Urothelium cell line (cell line): ENCODE measurements at regions not wholly inside any gene's neighbourhood (a gene's known extent, or its start where the extent isn't known, plus 50 kb on each side); places are given as distances from the start of the nearest gene placed in this dataset.
"Not testable (repeated sequence)": the region's sequence is repeated elsewhere in the genome, so short reads cannot be mapped to it uniquely, and the experiment has no call there.

ENCODE experiments used
- DNase-seq: peaks from one replicate; pipeline ENCODE4 v3.0.0; 2011; ENCODE audit warnings: low spot score, mixed read lengths
- FAIRE-seq: peaks from 2 replicates; lab custom pipeline; 2011; peaks lifted over from hg19 to GRCh38; lab: Jason Lieb, UNC

DNA sequence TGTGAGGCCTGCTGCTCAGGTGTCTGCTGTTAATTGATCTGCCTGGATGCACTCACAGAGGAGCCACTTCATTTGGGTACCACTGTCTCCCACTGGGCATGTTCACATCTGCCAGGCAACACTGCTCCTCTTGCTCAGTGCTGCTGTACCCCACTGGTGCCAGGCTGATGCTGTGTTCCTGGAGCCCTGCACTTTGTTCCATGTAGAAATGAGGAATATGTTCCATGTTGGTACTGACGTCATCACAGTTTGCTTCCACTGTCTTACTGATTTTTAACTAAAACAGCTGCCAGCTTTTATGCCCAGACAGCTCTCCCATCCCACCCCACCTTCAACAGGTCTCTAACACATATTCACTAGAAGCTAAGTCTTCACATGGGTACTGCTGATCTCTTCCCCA, 355.7 kb downstream of the LRRC70 start:
- FAIRE-seq (peak; percentile 79), DNase-seq (no peak)

DNA sequence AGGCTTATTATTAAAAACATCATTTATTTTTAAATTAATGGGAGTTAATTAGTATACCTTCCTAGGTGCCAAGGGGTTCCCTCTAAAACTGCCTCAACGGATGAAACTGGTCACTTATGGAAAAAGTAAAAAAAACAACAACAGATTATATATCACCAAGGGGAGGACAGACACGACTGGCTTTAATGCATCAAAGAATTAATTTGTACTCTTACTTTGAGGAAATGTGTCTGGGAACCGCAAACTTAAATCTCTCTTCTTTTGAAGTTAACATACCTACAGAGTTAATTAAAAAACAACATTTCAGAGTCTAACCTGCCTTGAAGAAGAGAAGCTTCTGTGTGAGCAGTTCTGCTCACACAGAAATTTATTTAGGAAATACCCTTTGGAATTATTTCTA, 354.6 kb downstream of the LRRC70 start:
- FAIRE-seq = no peak
- DNase-seq = no peak

DNA sequence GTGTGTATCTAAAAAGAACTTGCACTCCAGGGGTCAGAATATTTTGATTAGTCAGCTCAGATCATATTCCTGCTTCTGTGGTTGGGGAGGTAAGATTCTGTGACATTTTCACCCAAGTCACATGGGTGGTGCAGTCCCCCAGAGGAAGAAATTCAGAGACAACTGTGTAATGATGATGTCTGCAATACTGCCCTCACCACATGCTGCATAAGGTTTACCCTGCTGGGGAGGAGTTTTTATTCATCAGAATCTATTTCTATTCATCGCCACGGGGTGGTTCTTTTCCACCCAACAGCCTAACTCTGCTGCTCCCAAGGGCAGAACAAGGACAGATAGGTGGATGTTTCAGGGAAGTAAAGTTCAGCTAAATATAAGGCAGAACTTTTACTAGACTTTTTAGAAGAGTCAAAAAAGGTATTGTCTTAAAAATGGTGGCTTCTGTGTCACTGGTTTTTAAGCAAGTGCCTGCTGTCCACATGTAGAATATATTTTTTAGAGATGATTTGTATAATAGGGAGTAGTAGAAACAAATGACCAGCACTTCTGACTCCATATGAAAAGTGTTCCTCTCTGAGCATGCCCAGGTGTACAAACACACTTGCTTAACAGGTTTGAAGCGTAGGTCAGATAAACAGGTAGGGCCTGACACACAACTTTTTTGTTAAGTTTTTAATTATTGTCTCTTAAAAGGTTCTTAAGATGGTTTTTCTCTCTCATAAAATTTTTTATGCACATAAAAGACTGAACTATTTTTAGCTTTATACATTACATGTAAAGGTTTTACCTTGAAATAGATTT, 352.7 kb downstream of the LRRC70 start:
- DNase-seq (no peak), FAIRE-seq (no peak)

DNA sequence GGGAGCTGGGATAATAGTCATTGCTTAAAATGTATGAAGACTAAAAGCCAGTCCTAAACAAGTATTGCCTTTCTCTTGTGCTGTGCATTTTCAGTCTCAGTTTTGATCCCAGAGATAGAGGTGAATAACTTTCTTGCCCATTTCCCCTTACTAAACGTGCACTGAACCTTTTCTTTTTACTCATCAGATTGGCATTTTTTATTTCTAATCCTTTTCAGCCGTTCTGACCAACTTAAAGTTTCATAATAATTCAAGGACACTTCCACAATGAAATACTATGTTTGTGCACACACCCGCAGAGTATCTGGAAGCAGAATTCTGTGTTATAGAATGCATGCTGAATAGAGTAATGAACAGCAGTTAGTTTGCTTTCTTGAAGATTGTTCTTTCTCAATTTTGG, 343.6 kb downstream of the LRRC70 start:
- FAIRE-seq = no peak
- DNase-seq = no peak

DNA sequence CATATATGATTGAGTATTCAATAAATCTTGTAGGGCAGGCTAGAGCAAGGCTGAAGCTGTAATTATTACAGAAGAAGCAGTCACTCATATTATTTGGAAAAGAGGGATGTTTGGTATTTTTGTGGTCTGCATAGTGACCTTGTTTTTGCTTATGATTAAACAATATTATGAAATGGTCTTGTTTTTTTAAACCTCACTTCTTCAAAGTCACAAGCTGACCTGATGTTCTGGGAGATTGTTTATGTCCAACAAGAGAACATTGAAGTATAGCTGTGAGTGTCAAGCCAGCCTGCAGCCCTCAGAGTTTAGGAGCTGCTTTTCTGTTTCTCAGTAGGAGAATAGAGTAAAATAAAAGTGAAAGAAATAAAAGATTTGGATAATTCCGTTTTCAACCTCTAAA, 342.2 kb downstream of the LRRC70 start:
- DNase-seq = no peak
- FAIRE-seq = no peak

DNA sequence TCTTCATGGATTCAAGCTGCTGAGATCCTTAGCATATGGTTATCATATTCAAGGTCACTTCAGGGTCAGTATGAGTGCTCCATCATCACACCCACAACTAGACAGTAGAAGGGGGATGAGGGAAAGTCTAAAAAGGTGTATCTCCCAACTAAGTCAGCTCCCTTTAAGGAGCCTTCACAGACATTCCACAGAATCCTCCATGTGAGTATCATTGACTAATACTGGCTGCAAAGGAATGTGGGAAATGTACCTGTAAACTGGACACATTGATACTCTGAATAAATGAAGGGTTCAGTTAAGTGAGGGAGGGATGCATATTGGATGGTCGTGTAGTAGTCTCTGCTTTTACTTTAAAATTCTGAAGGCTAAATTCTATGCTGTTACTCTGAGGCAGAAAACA, 330.7 kb downstream of the LRRC70 start:
- FAIRE-seq (no peak), DNase-seq (no peak)

DNA sequence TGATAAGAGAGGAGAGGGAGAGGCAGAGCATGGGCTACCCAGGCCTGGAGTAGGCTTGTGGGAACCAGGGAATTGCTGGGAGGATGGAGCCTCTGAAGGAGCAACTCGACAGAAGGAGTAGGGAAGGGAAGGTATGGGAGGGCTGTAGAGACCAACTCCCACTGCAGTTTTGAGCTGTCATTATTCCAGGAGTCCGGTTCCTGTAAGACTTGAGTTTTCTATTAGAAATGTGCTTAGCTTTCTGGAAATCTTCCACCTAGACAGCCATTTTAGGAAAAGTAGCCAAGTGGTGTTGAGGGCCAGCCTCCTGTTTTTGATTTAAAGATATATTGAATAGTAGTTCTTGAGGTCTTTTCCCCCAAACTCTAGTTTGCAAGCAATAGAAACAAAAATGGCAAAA, 323.5 kb downstream of the LRRC70 start:
- DNase-seq (no peak), FAIRE-seq (no peak)

- DNase-seq (no peak), FAIRE-seq (no peak)
Observed at GRCh38 chr5:62900976-62901375, 322.4 kb downstream of the LRRC70 start.

DNA sequence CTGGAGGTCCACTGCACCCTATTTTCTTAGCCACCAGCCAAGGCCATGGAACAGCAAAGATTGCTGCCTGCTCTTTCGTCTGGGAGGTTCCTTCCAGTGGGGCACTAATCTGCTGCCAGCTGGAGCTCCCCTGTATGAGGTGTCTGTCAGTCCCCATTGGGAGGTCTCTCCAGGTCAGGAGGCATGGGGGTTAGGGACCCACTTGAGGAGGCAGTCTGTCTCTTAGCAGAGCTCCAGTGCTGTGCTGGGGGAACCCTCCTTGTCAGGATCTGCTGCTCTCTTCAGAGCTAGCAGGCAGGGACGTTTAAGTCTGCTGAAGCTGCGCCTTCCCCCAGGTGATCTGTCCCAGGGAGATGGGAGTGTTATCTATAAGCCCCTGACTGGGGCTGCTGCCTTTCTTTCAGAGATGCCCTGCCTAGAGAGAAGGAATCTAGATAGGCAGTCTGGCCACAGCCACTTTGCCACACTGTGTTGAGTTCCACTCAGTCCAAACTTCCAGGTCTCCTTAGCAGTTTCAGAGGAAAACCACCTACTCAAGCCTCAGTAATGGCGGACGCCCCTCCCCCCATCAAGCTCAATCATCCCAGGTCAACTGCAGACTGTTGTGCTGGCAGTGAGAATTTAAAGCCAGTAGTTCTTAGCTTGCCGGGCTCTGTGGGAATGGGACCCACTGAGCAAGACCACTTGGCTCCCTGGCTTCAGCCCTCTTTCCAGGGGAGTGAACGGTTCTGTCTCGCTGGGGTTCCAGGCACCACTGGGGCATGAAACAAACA, 317.7 kb downstream of the LRRC70 start:
- no peak for DNase-seq
- FAIRE-seq = no peak

DNA sequence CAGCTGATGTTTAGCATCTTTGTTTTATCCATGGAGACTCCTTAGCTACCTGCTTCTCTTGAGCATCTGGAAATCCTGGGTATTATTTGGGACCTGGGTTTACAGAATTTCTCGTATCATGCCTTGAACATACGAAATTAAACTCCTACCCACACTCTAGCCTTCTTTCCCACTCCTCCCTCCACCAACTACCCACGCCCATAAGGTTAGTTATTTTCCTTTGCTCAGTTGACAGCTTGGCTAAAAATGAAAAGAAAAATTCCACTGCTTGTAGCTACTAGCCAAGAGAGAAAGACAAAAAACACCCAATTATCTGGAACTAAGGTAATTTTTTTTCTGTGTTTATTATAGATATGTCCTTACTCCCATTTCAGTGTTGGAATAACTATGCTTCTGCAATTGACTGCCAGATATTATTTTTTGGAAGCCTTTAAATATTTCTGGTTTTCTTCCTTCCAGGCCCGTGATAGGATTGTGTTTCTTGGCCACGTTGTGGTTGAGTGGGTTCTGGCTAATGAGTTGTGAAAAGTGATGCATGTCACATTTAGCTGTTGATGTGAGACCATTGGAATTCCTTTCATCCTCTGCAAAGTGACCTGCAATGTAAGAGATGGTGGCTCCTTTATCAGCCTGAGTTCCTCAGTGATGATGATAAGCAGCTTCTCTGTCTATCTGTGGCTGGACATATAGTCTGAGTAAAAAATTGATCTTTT, 308.1 kb downstream of the LRRC70 start:
- FAIRE-seq (peak; percentile 88), DNase-seq (peak; percentile 48)

DNA sequence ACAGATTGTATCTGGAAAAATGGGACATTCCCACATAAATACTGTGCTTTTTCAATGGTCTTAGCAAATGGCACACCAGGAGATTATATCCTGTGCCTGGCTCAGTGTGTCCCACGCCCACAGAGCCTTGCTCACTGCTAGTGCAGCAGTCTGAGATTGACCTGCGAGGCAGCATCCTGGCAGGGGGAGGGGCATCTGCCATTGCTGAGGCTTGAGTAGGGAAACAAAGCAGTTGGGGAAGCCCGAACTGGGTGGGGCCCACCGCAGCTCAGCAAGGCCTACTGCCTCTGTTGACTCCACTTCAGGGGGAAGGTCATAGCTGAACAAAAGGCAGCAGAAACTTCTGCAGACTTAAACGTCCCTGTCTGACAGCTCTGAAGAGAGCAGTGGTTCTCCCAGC, 258.7 kb downstream of the LRRC70 start:
- not testable (repeated sequence) for FAIRE-seq, DNase-seq

DNA sequence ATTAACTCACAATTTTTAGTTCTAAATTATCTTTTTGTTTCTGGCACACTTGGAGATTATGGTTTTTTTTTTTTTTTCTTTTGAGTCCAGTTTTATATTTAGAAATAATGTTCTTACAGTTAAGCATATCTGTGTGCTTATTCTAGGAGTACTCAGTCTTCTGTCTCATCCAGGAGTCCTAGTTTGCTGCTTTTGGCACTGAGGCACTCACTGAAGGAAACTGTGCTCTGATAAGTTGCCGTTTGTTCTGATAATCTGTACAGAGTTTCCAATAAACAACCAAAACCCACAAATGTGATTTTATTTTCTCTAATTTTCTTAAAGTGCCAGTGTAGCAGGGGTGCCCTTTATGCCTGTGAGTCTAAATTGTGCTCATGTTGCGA, 251.0 kb downstream of the LRRC70 start:
- FAIRE-seq (no peak), DNase-seq (no peak)

- DNase-seq (no peak), FAIRE-seq (no peak)
Observed at GRCh38 chr5:62828742-62829603, 250.4 kb downstream of the LRRC70 start.

- no peak for DNase-seq
- no peak for FAIRE-seq
Observed at GRCh38 chr5:62825623-62826220, 247.1 kb downstream of the LRRC70 start.

DNA sequence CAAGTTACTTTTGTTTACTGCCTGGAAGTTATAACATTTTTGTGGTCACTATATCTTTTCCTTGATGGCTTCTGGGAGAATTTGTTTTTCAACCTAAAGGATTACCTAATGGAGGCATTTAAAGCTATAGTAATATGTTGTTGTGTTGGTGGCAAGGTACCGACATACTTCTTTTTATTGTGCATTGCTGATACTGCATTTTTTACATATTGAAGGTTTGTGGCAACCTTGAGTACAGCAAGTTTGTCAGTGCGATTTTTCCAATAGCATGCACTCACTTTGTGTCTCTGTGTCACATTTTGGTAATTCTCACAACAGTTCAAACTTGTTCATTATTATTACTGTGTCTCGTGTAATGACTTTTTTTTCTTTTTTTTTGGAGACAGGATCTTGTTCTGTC, 246.3 kb downstream of the LRRC70 start:
- no peak for DNase-seq
- no peak for FAIRE-seq

- not testable (repeated sequence) for FAIRE-seq, DNase-seq
Observed at GRCh38 chr5:62817043-62817442, 238.4 kb downstream of the LRRC70 start.

- no peak for DNase-seq
- no peak for FAIRE-seq
Observed at GRCh38 chr5:62814991-62815390, 236.4 kb downstream of the LRRC70 start.

GRCh38 chr5:62812621-62813255, 234.1 kb downstream of the LRRC70 start:
- DNase-seq (no peak), FAIRE-seq (no peak)

DNA sequence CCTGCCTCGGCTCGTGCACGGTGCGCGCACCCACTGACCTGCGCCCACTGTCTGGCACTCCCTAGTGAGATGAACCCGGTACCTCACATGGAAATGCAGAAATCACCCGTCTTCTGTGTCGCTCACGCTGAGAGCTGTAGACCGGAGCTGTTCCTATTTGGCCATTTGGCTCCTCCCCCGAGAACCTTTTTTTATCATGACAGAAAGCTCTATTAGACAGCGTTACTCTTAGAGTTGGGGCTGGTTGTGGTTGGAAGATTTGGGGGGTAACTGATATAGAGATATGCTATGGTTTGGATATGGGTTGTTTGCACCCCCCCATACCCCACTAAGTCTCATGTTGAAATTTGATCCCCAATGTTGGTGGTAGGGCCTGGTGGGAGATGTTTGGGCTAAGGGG, 226.2 kb downstream of the LRRC70 start:
- not testable (repeated sequence) for FAIRE-seq, DNase-seq

GRCh38 chr5:62795926-62796325, 217.3 kb downstream of the LRRC70 start:
- DNase-seq (no peak), FAIRE-seq (no peak)
